Hypothalamus (tissue), 51 donors: ENCODE measurements at regions not wholly inside any gene's neighbourhood (a gene's known extent, or its start where the extent isn't known, plus 50 kb on each side); places are given as distances from the start of the nearest gene placed in this dataset.
"Not testable (repeated sequence)": the region's sequence is repeated elsewhere in the genome, so short reads cannot be mapped to it uniquely, and the experiment has no call there.

Source experiments
- DNase-seq, 51 donors: peaks; one replicate each; lab custom pipeline; 2025; lab: John Stamatoyannopoulos, UW

GRCh38 chr13:62104136-62104535 is 688.5 kb upstream of the PCDH20 start:
- DNase-seq = not testable (repeated sequence)

DNA sequence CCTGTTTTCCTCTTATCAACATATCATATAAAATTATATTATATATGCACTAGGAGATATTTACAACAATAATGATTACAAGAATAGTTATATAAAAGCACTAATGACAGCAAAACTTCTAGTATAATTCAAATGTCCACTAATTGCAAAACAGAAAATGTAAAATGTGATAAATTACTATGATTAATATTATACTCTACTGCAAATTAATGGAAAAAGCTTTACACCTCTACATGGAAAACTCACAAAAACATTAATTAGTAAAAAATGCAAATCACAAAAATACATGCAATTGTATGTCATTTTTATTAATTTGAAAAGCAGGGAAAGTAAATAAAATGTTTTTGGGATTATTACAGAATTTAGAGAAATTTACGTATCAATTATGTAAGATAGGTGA is 681.0 kb upstream of the PCDH20 start:
- DNase-seq = no peak

GRCh38 chr13:62094932-62095331 is 679.3 kb upstream of the PCDH20 start:
- no peak for DNase-seq

DNA sequence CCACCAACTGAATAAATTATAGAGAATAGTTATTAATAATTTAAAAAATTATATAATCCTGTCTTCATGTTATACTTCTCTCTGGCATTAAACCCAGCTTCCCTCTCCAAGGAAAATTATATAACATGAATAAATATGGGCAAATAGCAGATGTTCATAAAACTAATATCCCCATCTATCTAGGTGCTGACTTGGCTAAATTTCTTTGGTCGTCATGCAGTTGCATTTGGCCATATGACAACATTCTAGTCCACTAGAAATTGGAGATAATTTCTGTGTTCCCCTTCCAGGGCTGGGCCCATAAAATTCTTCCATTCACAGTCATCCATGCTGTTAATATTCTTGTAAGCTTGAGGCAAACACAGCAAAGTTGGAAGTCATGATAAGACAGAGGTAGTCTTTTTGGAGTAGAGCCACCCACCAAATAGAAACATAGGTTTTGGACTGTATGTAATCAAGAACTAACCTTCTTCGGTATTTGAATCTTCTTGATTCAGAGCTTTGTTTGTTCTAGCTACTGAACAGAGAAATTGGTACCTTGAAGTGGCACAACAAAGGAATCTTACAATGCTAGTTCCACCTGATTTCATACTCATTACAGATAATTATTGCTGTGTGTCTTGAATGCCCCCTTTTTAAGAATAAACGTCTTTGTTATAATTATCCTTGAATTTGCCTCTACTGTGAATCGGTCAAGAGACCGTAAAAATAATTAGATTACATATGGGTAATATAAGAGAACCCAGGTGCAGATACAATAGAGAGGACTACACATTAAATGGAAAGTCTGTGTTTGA is 678.5 kb upstream of the PCDH20 start:
- DNase-seq = no peak

GRCh38 chr13:62092949-62093348 is 677.3 kb upstream of the PCDH20 start:
- DNase-seq = no peak

DNA sequence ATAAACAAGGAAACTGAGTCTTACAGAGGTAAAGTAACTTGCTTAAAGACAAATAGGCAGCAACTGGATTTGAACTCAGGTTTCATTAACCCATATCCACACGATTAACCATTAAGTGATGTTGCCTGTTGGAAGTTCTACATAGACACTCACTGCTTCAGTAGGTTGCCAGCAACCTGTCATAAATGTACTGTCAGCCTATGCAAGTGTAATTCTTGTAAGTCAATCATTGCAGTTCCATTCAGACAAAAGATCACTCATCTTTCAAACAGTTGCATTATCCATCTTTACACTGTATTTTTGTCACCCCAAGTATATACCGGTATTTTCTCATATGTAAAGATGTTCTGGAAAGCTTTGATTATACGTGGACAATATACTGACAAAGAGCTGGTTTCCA is 676.9 kb upstream of the PCDH20 start:
- no peak for DNase-seq

- DNase-seq = no peak
Observed at GRCh38 chr13:62088165-62088564, 672.5 kb upstream of the PCDH20 start.

DNA sequence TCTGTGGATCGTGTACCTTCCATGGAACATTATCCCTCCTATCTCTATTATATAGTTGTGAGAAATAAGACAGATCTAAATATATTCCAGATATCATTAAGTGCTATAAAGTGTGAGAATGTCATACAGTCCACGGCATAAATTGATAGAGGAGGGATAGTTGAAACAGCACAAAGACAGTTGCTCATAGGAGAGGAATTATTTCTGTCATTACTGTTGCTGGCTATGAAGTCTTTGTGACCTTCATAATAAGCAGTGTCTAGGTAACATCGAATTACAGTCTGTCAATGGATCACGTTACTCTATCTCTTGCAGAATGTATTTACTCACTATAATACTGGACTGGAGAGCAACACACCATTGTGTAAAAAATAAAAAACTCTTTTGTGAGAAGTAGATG is 671.5 kb upstream of the PCDH20 start:
- DNase-seq = no peak

GRCh38 chr13:62085337-62086229 is 669.9 kb upstream of the PCDH20 start:
- DNase-seq = no peak

- DNase-seq = no peak
Observed at GRCh38 chr13:62084728-62085127, 669.1 kb upstream of the PCDH20 start.

DNA sequence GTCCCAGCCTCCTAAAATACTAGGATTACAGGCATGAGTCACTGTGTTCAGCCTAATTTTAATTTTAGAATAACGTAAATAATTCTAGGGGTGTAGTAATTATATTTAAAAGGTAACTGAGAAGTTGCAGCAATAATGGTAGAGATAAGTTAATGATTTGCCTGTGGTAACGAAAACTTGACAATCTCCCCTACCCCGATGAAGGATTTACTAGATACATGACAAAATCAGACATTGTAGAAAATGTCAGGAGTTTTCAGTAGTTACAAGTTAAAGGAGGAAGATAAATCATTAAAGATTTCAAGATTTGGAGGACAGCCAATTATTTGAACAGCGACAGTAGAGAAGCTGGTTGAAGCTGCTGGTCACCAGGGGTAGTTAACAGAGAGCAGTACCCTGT is 652.2 kb upstream of the PCDH20 start:
- no peak for DNase-seq

GRCh38 chr13:62065016-62065415 is 649.4 kb upstream of the PCDH20 start:
- DNase-seq = no peak

DNA sequence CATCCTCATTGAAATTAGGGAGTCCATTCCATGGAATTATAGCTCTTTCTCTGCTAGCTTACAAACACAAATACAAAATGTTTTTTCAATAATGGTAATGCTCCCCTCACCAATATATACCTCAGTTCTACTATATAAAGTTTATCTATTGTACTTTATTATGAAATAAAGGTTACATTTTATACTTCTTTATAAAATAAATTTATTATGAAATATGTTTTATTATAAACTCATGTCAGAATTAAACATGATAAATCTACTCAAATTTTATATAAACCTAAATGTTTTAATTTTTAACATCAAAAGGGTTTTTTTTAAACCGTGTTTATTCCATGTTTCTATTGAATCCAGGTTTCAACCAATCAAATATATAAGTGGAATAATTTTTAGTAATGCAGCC is 646.1 kb upstream of the PCDH20 start:
- no peak for DNase-seq

DNA sequence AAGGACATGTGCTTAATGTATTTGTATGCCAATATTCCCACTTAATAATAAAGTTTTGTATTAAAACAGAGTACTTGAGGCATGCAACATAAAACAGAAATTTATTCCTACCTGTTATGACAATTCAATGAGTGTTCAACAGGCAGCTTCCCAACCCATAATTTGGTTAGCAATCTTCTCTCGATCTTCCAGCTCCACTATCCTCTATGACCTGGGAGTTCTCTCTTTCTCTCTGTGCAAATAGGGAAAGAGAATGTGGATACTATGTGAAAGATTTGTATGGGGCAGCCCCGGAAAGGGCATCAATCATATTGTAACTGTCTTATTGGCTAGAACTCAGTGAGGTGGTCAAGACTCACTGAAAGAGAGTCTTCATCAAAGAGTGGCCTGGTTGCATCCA is 644.9 kb upstream of the PCDH20 start:
- no peak for DNase-seq

- DNase-seq = no peak
Observed at GRCh38 chr13:62057286-62057685, 641.6 kb upstream of the PCDH20 start.

DNA sequence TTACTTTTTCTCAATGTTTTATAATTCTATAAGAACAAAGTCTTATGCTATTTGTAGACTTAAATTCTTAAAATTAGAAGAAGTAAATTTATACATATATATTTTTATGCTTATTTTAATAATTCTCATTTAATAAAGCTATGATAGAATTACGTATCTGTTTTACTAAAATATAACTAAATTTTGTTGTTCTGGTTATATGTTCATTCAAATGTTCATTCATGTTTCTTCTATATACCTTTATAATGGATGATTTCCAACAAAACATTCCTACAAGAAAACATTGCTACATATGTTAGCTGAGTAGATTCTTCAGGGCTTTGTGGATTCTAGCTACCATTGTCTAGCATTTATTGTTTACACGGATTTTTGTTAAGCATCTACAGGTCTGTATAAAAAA is 634.3 kb upstream of the PCDH20 start:
- no peak for DNase-seq

- DNase-seq = no peak
Observed at GRCh38 chr13:62046512-62046911, 630.9 kb upstream of the PCDH20 start.

DNA sequence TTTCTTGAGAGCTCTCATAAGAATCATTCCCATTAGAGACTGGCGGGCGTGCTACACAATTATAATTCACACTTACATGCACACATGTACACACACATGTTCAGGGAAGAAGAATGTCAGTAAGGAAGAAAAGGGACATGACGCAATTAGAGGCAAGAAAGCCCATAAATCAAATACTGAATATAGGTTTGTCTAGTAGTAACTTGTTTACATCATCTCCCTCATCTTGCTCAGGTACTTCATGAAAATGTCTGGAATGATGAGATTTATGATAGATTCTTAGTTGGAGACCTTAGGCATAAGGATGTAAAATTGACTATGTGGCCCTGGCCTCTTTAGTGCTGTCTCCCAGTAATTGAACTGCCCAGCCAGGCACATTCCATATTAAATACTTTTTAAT is 628.0 kb upstream of the PCDH20 start:
- DNase-seq = no peak

- DNase-seq = no peak
Observed at GRCh38 chr13:62040806-62041205, 625.2 kb upstream of the PCDH20 start.

DNA sequence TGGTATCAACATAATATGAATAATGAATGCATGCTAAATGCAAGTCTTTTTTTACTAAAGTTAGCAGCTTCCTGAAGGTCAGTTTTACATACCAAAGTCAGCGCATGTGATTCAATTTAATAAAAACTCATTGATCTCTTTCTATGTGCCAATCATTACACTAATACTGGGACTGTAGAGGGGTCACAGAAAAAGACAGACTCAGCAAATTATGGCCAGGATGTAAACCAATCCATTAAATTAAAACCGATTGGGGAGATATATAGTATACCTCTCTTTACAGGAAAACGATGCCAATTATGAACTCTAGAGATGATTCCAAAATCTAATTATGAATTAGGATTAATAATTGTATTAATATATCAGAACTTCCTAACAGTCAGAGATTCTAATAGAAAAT is 624.4 kb upstream of the PCDH20 start:
- no peak for DNase-seq

GRCh38 chr13:62038214-62038613 is 622.6 kb upstream of the PCDH20 start:
- DNase-seq = no peak

- no peak for DNase-seq
Observed at GRCh38 chr13:62035981-62036380, 620.3 kb upstream of the PCDH20 start.
